HCT116 (cell line): ENCODE measurements at regions not wholly inside any gene's neighbourhood (a gene's known extent, or its start where the extent isn't known, plus 50 kb on each side); places are given as distances from the start of the nearest gene placed in this dataset.

Experiments
- ATAC-seq: fragments of 200-7000 bp; cut with Tn5 transposase; 2 replicates; pipeline ENCODE4 v1.9.1; 2020; ENCODE audit warnings: mild to moderate bottlenecking, moderate library complexity
- BruUV-seq: library from RNA; stranded (reverse); fragments of 400-500 nt; replicated peaks from 2 replicates; lab custom pipeline; 2021; lab: Mats Ljungman, UMichigan
- CTCF ChIA-PET: fragments of 300-600 bp; sonication (Branson Sonifier 250); formaldehyde crosslinking; loops from one replicate; lab custom pipeline; 2021; ENCODE audit warnings: antibody characterized with exemption; lab: Charles Lee
- POLR2A ChIA-PET: fragments of 300-600, 350-600 bp; sonication (Branson Sonifier 250); formaldehyde crosslinking; loops from one replicate; lab custom pipeline; 2021; ENCODE audit warnings: antibody characterized with exemption; lab: Charles Lee
- RAD21 ChIA-PET, 2 experiments: fragments of 300-600 bp; sonication (Branson Sonifier 250); formaldehyde crosslinking; loops; one replicate each; lab custom pipeline; 2023; ENCODE audit warnings: low total read pairs in 2 of 2; ENCODE audit not compliant: uncharacterized antibody in 2 of 2, unreplicated experiment in 2 of 2, low non-redundant PET in 1 of 2; lab: Charles Lee
- DNase-seq: peaks from one replicate; pipeline ENCODE4 v3.0.0-alpha.2; 2010; ENCODE audit warnings: low read depth, low spot score
- H2AFZ ChIP-seq: fragments of 200-600 bp; shearing (Covaris generic), sonication (generic); 2 replicates; pipeline ENCODE4 v1.6.1; 2017; ENCODE audit warnings: low read depth, mixed run types, mixed read lengths, antibody characterized with exemption, low read length; ENCODE audit not compliant: poor library complexity, severe bottlenecking
- H3K27ac ChIP-seq: 2 replicates; pipeline ENCODE4 v1.5.1; 2012; ENCODE audit warnings: low read depth, low read length
- H3K27me3 ChIP-seq: fragments of 200-600 bp; sonication (generic); 2 replicates; pipeline ENCODE4 v1.6.1; 2016; ENCODE audit warnings: mixed run types, low read length, mixed read lengths; ENCODE audit not compliant: insufficient read depth
- H3K36me3 ChIP-seq, 2 experiments: fragments of 200-500 bp in 1 of 2; fragments of 200-600 bp in 1 of 2; sonication (Bioruptor generic) in 1 of 2; sonication (generic) in 1 of 2; 2 replicates each; pipeline versions ENCODE4 v1.5.1 to v1.6.1; 2014 to 2016; ENCODE audit warnings: low read length in 2 of 2, inconsistent platforms in 1 of 2, mixed read lengths in 1 of 2, mixed run types in 1 of 2; ENCODE audit not compliant: insufficient read depth in 2 of 2, control insufficient read depth in 1 of 2
- H3K4me1 ChIP-seq, 2 experiments: fragments of 200-600 bp in 1 of 2; sonication (generic) in 1 of 2; 2 replicates each; pipeline versions ENCODE4 v1.5.1 to v1.6.1; 2012 to 2017; ENCODE audit warnings: low read length in 2 of 2, inconsistent platforms in 1 of 2, mild to moderate bottlenecking in 1 of 2, mixed read lengths in 1 of 2, mixed run types in 1 of 2, moderate library complexity in 1 of 2; ENCODE audit not compliant: insufficient read depth in 2 of 2, control insufficient read depth in 1 of 2
- H3K4me2 ChIP-seq: fragments of 200-600 bp; sonication (generic); 2 replicates; pipeline ENCODE4 v1.6.1; 2017; ENCODE audit warnings: mixed run types, low read length, mixed read lengths
- H3K4me3 ChIP-seq, 2 experiments: fragments of 200-600 bp in 1 of 2; sonication (generic) in 1 of 2; replicated peaks in 1 of 2; 2 replicates each; pipeline ENCODE4 v1.5.1; 2011 to 2016; ENCODE audit warnings: low read length in 2 of 2, control low read depth in 1 of 2, low read depth in 1 of 2, mild to moderate bottlenecking in 1 of 2, mixed read lengths in 1 of 2, mixed run types in 1 of 2
- H3K79me2 ChIP-seq: fragments of 200-600 bp; sonication (generic); 2 replicates; pipeline ENCODE4 v1.6.1; 2017; ENCODE audit warnings: mild to moderate bottlenecking, mixed run types, low read length, moderate library complexity, mixed read lengths; ENCODE audit not compliant: insufficient read depth
- H3K9ac ChIP-seq: fragments of 200-600 bp; sonication (generic); 2 replicates; pipeline ENCODE4 v1.6.1; 2016; ENCODE audit warnings: low read length, mixed read lengths
- H3K9me2 ChIP-seq: fragments of 200-600 bp; sonication (generic), shearing (Covaris generic); 2 replicates; pipeline ENCODE4 v1.6.1; 2017; ENCODE audit warnings: mixed run types, mild to moderate bottlenecking, moderate library complexity; ENCODE audit not compliant: insufficient read depth
- H3K9me3 ChIP-seq, 2 experiments: fragments of 200-500 bp in 1 of 2; fragments of 200-600 bp in 1 of 2; sonication (Bioruptor generic) in 1 of 2; sonication (generic) in 1 of 2; 2 replicates each; pipeline ENCODE4 v1.6.1; 2014 to 2017; ENCODE audit warnings: low read length in 2 of 2, mixed read lengths in 2 of 2, inconsistent platforms in 1 of 2, low read depth in 1 of 2, mild to moderate bottlenecking in 1 of 2, mixed run types in 1 of 2, moderate library complexity in 1 of 2; ENCODE audit not compliant: control insufficient read depth in 1 of 2, insufficient read depth in 1 of 2
- H4K20me1 ChIP-seq: fragments of 200-600 bp; sonication (generic), shearing (Covaris generic); 2 replicates; pipeline ENCODE4 v1.6.1; 2017; ENCODE audit warnings: mixed run types, mild to moderate bottlenecking, moderate library complexity; ENCODE audit not compliant: insufficient read depth
- CBX3 ChIP-seq: IDR thresholded peaks from 2 replicates; pipeline ENCODE4 v1.6.1; 2012; ENCODE audit warnings: low read depth
- CEBPB ChIP-seq: IDR thresholded peaks from 2 replicates; pipeline ENCODE4 v1.6.1; 2012; ENCODE audit warnings: low read depth
- EGR1 ChIP-seq: IDR thresholded peaks from 2 replicates; pipeline ENCODE4 v1.6.1; 2012; ENCODE audit warnings: low read depth
- ELF1 ChIP-seq: IDR thresholded peaks from 2 replicates; pipeline ENCODE4 v1.6.1; 2012; ENCODE audit warnings: low read depth, borderline replicate concordance
- EZH2phosphoT487 ChIP-seq: fragments of 200-600 bp; IDR thresholded peaks from 2 replicates; pipeline ENCODE4 v1.6.1; 2018; ENCODE audit warnings: antibody characterized with exemption, borderline replicate concordance
- FOSL1 ChIP-seq: IDR thresholded peaks from 2 replicates; pipeline ENCODE4 v1.6.1; 2012; ENCODE audit warnings: low read depth
- JUND ChIP-seq: IDR thresholded peaks from 2 replicates; pipeline ENCODE4 v1.6.1; 2012
- POLR2A ChIP-seq: IDR thresholded peaks from 2 replicates; pipeline ENCODE4 v1.7.0; 2011; ENCODE audit warnings: borderline replicate concordance; ENCODE audit not compliant: insufficient read depth, insufficient read length; ENCODE audit errors: extremely low read depth
- POLR2AphosphoS5 ChIP-seq: IDR thresholded peaks from 2 replicates; pipeline ENCODE4 v1.6.1; 2011; ENCODE audit warnings: mild to moderate bottlenecking, low read depth, low read length, moderate library complexity
- RAD21 ChIP-seq: IDR thresholded peaks from 2 replicates; pipeline ENCODE4 v1.6.1; 2012; ENCODE audit warnings: low read depth, mild to moderate bottlenecking
- SP1 ChIP-seq: IDR thresholded peaks from 2 replicates; pipeline ENCODE4 v1.6.1; 2012; ENCODE audit warnings: low read depth
- TCF7L2 ChIP-seq: IDR thresholded peaks from 2 replicates; pipeline ENCODE4 v1.7.0; 2011; ENCODE audit warnings: borderline replicate concordance, inconsistent platforms; ENCODE audit not compliant: insufficient read depth, insufficient read length; ENCODE audit errors: extremely low read depth
- ZFX ChIP-seq: fragments of 450-650 bp; IDR thresholded peaks from 2 replicates; pipeline ENCODE4 v1.6.1; 2017
- ZNF274 ChIP-seq: fragments of 200-500 bp; sonication (Bioruptor generic); IDR thresholded peaks from 2 replicates; pipeline ENCODE4 v1.6.1; 2014; ENCODE audit warnings: mild to moderate bottlenecking, low read depth, low read length, inconsistent platforms
- intact Hi-C: fragments of 100-400 bp; cut with micrococcal nuclease; formaldehyde crosslinking; loops from 2 replicates; pipeline ENCODE4 v1.10.0; 2022
- TF ChIP-seq, protein P1 (sequence below): IDR thresholded peaks from 2 replicates; pipeline ENCODE4 v1.6.1; 2012
- TF ChIP-seq, protein P2 (sequence below): IDR thresholded peaks from 2 replicates; pipeline ENCODE4 v1.6.1; 2012; ENCODE audit warnings: low read depth
- TF ChIP-seq, protein P3 (sequence below): IDR thresholded peaks from 2 replicates; pipeline ENCODE4 v1.6.1; 2012
- TF ChIP-seq, protein P4 (sequence below): IDR thresholded peaks from 2 replicates; pipeline ENCODE4 v1.6.1; 2011; ENCODE audit warnings: mild to moderate bottlenecking, low read length, moderate library complexity; ENCODE audit not compliant: insufficient replicate concordance; ENCODE audit errors: extremely low read depth

DNA sequence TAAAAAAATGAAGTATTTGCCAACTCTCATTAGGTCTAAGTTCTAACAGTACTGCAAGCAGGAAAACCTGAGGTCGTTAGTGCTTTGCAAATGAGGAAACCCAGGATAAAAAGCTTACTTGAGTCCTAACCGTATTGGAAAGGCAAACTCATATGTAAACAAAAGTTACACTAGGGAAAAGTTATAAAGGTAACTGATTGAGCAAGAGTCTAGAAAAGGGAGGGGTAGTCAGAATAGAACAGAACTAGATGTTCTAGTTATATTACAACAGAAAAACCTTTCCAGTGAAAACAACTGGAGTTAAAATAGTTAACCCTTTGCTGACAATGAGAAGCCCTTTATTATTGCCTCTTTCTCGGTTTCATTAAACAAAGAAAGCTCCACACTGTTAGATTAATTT, 66.4 kb upstream of the MAOA start:
- no peak for ATAC-seq
- no peak for DNase-seq
- intact Hi-C loops: no loop called here

DNA sequence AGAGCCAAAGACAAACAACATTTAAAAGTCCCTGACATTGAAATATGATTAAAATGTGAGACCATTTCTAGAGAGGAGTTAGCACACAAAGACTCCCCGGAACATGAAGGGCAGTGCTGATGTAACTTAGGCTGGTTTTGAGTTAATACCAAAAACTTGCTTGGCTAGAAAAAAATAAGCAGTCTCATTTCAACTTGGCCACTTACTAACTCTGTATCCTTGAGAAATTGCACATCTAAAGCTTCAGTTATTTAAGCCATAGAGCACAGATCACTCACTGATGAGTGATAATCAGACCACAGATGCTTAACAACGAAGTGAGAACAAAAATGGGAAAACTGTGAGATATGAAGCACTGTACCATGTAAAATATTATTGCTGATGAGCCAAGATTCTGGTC, 65.9 kb upstream of the MAOA start:
- Histone ChIP-seq H3K27ac (no peak overlapping the region), H3K9me2 (no peaks in the 10 kb centered on the region), H3K36me3 (no peaks in the 10 kb centered on the region), H4K20me1 (no peaks in the 10 kb centered on the region), H3K4me3 (no peak overlapping the region), H3K27me3 (no peaks in the 10 kb centered on the region), H3K4me1 (no peaks in the 10 kb centered on the region), H2AFZ (no peak overlapping the region), H3K4me2 (no peak overlapping the region), H3K79me2 (no peaks in the 10 kb centered on the region), H3K9me3 (no peaks in the 10 kb centered on the region), H3K9ac (no peak overlapping the region)
- POLR2A ChIA-PET: no interaction called here
- intact Hi-C loops: no loop called here
- no peak for ATAC-seq
- BruUV-seq: no TSS peak
- CTCF ChIA-PET: no interaction called here
- no peak for DNase-seq
- RAD21 ChIA-PET: no interaction called here
- TF ChIP-seq RAD21: no peak
- no peak for TF ChIP-seq ZNF274
- TF ChIP-seq EZH2phosphoT487: no peak
- TF ChIP-seq SP1: no peak
- TF ChIP-seq, protein P1, sequence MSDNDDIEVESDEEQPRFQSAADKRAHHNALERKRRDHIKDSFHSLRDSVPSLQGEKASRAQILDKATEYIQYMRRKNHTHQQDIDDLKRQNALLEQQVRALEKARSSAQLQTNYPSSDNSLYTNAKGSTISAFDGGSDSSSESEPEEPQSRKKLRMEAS: no peak
- no peak for TF ChIP-seq ZFX
- TF ChIP-seq FOSL1: no peak
- TF ChIP-seq CBX3: no peak
- TF ChIP-seq, protein P2, sequence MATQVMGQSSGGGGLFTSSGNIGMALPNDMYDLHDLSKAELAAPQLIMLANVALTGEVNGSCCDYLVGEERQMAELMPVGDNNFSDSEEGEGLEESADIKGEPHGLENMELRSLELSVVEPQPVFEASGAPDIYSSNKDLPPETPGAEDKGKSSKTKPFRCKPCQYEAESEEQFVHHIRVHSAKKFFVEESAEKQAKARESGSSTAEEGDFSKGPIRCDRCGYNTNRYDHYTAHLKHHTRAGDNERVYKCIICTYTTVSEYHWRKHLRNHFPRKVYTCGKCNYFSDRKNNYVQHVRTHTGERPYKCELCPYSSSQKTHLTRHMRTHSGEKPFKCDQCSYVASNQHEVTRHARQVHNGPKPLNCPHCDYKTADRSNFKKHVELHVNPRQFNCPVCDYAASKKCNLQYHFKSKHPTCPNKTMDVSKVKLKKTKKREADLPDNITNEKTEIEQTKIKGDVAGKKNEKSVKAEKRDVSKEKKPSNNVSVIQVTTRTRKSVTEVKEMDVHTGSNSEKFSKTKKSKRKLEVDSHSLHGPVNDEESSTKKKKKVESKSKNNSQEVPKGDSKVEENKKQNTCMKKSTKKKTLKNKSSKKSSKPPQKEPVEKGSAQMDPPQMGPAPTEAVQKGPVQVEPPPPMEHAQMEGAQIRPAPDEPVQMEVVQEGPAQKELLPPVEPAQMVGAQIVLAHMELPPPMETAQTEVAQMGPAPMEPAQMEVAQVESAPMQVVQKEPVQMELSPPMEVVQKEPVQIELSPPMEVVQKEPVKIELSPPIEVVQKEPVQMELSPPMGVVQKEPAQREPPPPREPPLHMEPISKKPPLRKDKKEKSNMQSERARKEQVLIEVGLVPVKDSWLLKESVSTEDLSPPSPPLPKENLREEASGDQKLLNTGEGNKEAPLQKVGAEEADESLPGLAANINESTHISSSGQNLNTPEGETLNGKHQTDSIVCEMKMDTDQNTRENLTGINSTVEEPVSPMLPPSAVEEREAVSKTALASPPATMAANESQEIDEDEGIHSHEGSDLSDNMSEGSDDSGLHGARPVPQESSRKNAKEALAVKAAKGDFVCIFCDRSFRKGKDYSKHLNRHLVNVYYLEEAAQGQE: no peak
- TF ChIP-seq ELF1: no peak
- TF ChIP-seq, protein P3, sequence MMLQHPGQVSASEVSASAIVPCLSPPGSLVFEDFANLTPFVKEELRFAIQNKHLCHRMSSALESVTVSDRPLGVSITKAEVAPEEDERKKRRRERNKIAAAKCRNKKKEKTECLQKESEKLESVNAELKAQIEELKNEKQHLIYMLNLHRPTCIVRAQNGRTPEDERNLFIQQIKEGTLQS: no peak
- TF ChIP-seq EGR1: no peak
- no peak for TF ChIP-seq JUND
- TF ChIP-seq, protein P4, sequence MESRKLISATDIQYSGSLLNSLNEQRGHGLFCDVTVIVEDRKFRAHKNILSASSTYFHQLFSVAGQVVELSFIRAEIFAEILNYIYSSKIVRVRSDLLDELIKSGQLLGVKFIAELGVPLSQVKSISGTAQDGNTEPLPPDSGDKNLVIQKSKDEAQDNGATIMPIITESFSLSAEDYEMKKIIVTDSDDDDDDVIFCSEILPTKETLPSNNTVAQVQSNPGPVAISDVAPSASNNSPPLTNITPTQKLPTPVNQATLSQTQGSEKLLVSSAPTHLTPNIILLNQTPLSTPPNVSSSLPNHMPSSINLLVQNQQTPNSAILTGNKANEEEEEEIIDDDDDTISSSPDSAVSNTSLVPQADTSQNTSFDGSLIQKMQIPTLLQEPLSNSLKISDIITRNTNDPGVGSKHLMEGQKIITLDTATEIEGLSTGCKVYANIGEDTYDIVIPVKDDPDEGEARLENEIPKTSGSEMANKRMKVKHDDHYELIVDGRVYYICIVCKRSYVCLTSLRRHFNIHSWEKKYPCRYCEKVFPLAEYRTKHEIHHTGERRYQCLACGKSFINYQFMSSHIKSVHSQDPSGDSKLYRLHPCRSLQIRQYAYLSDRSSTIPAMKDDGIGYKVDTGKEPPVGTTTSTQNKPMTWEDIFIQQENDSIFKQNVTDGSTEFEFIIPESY: no peak
- TF ChIP-seq CEBPB: no peak
- no peak for TF ChIP-seq POLR2AphosphoS5

More for the DNA sequence above, 66.4 kb upstream of the MAOA start:
- Histone ChIP-seq H3K9me3 (no peaks in the 10 kb centered on the region), H3K36me3 (no peaks in the 10 kb centered on the region), H3K79me2 (no peaks in the 10 kb centered on the region), H4K20me1 (no peaks in the 10 kb centered on the region), H3K27ac (no peak overlapping the region), H3K4me1 (no peaks in the 10 kb centered on the region), H3K4me2 (no peak overlapping the region), H3K9ac (no peak overlapping the region), H3K27me3 (no peaks in the 10 kb centered on the region), H2AFZ (no peak overlapping the region), H3K9me2 (no peaks in the 10 kb centered on the region), H3K4me3 (no peak overlapping the region)
- BruUV-seq: no TSS peak
- TF ChIP-seq ELF1: no peak
- TF ChIP-seq RAD21: no peak
- no peak for TF ChIP-seq POLR2A
- TF ChIP-seq EGR1: no peak
- no peak for TF ChIP-seq TCF7L2
- ChIA-PET POLR2A (no interaction called here), RAD21 (no interaction called here), CTCF (no interaction called here)
